Fibroblast of the conjunctiva (primary cell): ENCODE measurements at regions not wholly inside any gene's neighbourhood (a gene's known extent, or its start where the extent isn't known, plus 50 kb on each side); places are given as distances from the start of the nearest gene placed in this dataset.
"Not testable (repeated sequence)": the region's sequence is repeated elsewhere in the genome, so short reads cannot be mapped to it uniquely, and the experiment has no call there.

Experiments
- DNase-seq: peaks from one replicate; pipeline ENCODE4 v3.0.0-alpha.2; 2010; ENCODE audit warnings: low read depth

- DNase-seq = not testable (repeated sequence)
Measured at GRCh38 chr2:95765925-95766910, 174.4 kb downstream of the TRIM43 start.

DNA sequence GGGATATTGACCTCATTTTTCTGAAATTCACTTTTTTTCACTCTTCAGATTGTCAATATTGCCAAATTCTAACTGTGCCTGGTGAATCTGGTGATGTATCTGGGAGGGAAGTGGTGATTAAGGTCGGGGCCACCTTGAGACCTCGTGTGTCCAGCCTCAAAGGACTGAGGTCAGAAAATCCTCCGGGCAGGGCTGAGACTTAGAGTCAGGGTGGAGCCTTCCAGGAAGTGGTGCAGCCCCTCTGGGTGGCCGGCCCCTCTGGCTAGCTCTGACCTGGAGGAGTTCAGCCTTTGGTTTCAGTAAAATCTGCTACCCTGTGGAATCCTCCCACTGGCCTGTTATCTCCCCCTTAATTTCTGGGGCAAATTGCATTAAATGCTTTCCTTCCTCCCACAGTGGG lies 175.7 kb downstream of the TRIM43 start:
- not testable (repeated sequence) for DNase-seq

DNA sequence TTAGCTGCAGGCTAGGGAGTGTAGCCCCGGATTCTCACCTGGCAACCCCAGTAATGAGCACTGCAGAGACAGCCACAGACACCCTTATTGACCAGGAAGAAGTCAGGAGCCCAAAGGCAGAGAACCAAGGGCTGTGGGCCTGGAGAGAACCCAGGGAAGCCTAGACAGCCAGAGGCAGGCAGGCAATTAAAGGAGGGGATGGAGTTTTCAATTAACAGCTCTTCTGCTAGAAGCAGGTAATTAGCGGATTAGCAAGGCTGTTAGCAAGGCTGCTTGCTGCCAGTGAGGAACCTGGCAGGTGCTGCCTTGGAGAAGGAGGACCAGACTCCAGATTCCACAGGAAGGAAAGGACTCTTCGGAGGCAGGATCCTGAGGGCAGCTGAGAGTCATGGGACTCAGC lies 176.1 kb downstream of the TRIM43 start:
- DNase-seq = not testable (repeated sequence)

GRCh38 chr2:95769256-95769655 lies 177.5 kb downstream of the TRIM43 start:
- not testable (repeated sequence) for DNase-seq

DNA sequence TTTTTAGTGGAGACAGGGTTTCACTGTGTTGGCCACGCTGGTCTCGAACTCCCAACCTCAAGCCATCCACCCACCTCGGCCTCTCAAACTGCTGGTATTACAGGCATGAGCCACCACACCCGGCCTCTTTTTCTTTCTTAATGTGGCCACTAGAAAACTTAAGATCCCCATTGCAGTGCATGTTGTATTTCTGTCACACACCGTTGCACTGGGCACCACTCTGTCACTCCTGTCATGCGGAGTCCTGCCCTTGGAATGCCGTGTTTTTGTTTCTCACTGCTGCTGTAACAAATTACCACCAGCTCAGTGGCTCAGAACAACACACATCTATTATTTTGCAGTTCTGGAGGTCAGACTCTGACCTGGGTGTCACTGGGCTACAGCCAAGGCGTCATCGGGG lies 178.9 kb downstream of the TRIM43 start:
- DNase-seq = not testable (repeated sequence)

DNA sequence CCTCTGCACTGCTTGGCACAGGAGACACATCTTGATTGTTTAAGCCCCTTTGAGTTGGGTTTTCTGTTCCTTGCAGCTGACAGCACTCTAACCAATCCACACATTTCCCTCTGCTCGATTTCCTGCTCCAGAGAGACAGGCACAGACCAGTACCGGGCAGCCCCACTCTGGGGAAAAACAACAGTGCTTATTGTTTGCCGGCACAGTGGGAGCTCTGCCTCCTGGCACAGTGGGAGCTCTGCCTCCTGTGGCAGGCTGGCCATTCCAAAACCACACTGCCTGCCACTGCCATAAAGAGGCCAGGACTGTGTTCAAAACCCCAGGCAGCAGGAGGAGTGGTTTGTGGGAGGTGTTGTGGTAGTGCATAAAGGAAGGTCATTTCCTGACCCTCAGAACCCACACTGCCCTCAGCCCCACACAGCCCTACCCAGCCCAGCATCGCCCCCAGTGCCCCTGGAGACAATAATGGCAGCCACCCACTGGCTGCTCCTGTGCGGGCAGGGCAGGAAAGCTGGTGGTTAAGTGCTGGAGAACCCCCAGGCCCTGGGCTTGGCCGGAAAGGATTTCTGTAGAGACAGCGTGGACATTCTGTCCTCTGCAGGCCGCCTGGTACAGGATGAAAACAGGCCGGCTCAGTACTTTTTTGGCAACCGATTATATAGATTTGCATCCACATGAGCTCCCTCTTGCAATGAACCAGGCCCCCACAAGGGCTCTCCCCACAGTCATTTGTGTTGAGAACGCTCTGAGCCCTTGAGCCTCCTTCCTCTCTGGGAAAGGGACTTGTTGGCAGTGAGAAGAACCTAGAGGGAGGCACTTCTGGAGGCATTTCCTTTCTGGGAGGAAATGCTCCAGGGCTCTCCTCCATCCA lies 182.8 kb downstream of the TRIM43 start:
- DNase-seq = not testable (repeated sequence)

DNA sequence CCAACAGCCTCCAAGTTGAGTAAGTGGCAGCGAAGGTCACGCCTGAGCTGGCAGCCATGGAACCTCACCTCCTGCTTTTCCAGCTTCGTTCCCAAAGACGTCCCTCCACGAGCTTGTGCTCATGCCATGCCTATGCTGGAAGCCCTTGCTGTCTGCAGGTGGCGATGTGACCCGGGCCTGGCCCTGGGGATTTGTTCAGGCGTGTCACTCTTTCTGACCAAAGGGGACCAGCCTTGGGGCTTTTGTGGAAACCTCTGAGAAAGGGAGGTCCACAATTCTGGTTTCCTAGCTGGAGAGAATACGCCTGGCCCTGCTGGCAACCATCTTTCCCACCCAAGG lies 183.4 kb downstream of the TRIM43 start:
- DNase-seq = not testable (repeated sequence)
